ENCODE measurements at regions not wholly inside any gene's neighbourhood (a gene's known extent, or its start where the extent isn't known, plus 50 kb on each side); places are given as distances from the start of the nearest gene placed in this dataset.

- H3K27me3 ChIP-seq (ENCODE audit: low read length), result no peaks in the 10 kb centered on the region
- H2AFZ ChIP-seq (ENCODE audit: low read length), result no peak overlapping the region
- no peaks in the 10 kb centered on the region for H3K36me3 ChIP-seq (ENCODE audit: insufficient read depth, low read length)
- no peaks in the 10 kb centered on the region for H3K9me2 ChIP-seq (replicated peaks; ENCODE audit: insufficient read depth, low read length)
- H3K9ac ChIP-seq (ENCODE audit: low read length), result no peak overlapping the region
- H4K20me1 ChIP-seq (ENCODE audit: insufficient read depth, low read depth, low read length), result no peaks in the 10 kb centered on the region
- no peaks in the 10 kb centered on the region for H3K9me3 ChIP-seq (ENCODE audit: low read length)
- no peak overlapping the region for H3K27ac ChIP-seq (ENCODE audit: low read length)
- H3K79me2 ChIP-seq (ENCODE audit: low read length), result no peaks in the 10 kb centered on the region
- DNase-seq, result no peak
- H3K4me2 ChIP-seq (ENCODE audit: low read depth, low read length, poor library complexity, severe bottlenecking), result no peak overlapping the region
- H3K4me1 ChIP-seq (ENCODE audit: low read length), result no peaks in the 10 kb centered on the region
- H3K4me3 ChIP-seq (ENCODE audit: low read length), result no peak overlapping the region
Observed at GRCh38 chr12:113756609-113757008, 209.5 kb downstream of the RBM19 start.

- H3K27me3 ChIP-seq (ENCODE audit: low read length), result no peaks in the 10 kb centered on the region
- no peaks in the 10 kb centered on the region for H3K79me2 ChIP-seq (ENCODE audit: low read length)
- no peaks in the 10 kb centered on the region for H3K36me3 ChIP-seq (ENCODE audit: insufficient read depth, low read length)
- DNase-seq, result no peak
- no peaks in the 10 kb centered on the region for H4K20me1 ChIP-seq (ENCODE audit: insufficient read depth, low read depth, low read length)
- no peak overlapping the region for H3K4me3 ChIP-seq (ENCODE audit: low read length)
- H3K9me3 ChIP-seq (ENCODE audit: low read length), result no peaks in the 10 kb centered on the region
- no peak overlapping the region for H3K9ac ChIP-seq (ENCODE audit: low read length)
- no peak overlapping the region for H3K4me2 ChIP-seq (ENCODE audit: low read depth, low read length, poor library complexity, severe bottlenecking)
- no peak overlapping the region for H3K27ac ChIP-seq (ENCODE audit: low read length)
- H3K4me1 ChIP-seq (ENCODE audit: low read length), result no peaks in the 10 kb centered on the region
- H2AFZ ChIP-seq (ENCODE audit: low read length), result no peak overlapping the region
- H3K9me2 ChIP-seq (replicated peaks; ENCODE audit: insufficient read depth, low read length), result no peaks in the 10 kb centered on the region
Observed at GRCh38 chr12:113755098-113755497, 211.0 kb downstream of the RBM19 start.

GRCh38 chr12:113751513-113751912, 214.6 kb downstream of the RBM19 start:
- no peak overlapping the region for H3K4me3 ChIP-seq (ENCODE audit: low read length)
- H3K9me3 ChIP-seq (ENCODE audit: low read length), result no peaks in the 10 kb centered on the region
- H4K20me1 ChIP-seq (ENCODE audit: insufficient read depth, low read depth, low read length), result no peaks in the 10 kb centered on the region
- no peak overlapping the region for H3K4me2 ChIP-seq (ENCODE audit: low read depth, low read length, poor library complexity, severe bottlenecking)
- H3K9ac ChIP-seq (ENCODE audit: low read length), result no peak overlapping the region
- no peaks in the 10 kb centered on the region for H3K9me2 ChIP-seq (replicated peaks; ENCODE audit: insufficient read depth, low read length)
- DNase-seq, result no peak
- no peak overlapping the region for H2AFZ ChIP-seq (ENCODE audit: low read length)
- H3K27me3 ChIP-seq (ENCODE audit: low read length), result no peaks in the 10 kb centered on the region
- H3K4me1 ChIP-seq (ENCODE audit: low read length), result no peaks in the 10 kb centered on the region
- no peak overlapping the region for H3K27ac ChIP-seq (ENCODE audit: low read length)
- no peaks in the 10 kb centered on the region for H3K36me3 ChIP-seq (ENCODE audit: insufficient read depth, low read length)
- no peaks in the 10 kb centered on the region for H3K79me2 ChIP-seq (ENCODE audit: low read length)

GRCh38 chr12:113749433-113749815, 216.7 kb downstream of the RBM19 start:
- no peaks in the 10 kb centered on the region for H3K27me3 ChIP-seq (ENCODE audit: low read length)
- H3K9me3 ChIP-seq (ENCODE audit: low read length), result no peaks in the 10 kb centered on the region
- H2AFZ ChIP-seq (ENCODE audit: low read length), result no peak overlapping the region
- H3K79me2 ChIP-seq (ENCODE audit: low read length), result no peaks in the 10 kb centered on the region
- H3K4me2 ChIP-seq (ENCODE audit: low read depth, low read length, poor library complexity, severe bottlenecking), result no peak overlapping the region
- no peaks in the 10 kb centered on the region for H4K20me1 ChIP-seq (ENCODE audit: insufficient read depth, low read depth, low read length)
- H3K9me2 ChIP-seq (replicated peaks; ENCODE audit: insufficient read depth, low read length), result no peaks in the 10 kb centered on the region
- H3K36me3 ChIP-seq (ENCODE audit: insufficient read depth, low read length), result no peaks in the 10 kb centered on the region
- DNase-seq, result no peak
- no peak overlapping the region for H3K9ac ChIP-seq (ENCODE audit: low read length)
- H3K27ac ChIP-seq (ENCODE audit: low read length), result no peak overlapping the region
- H3K4me1 ChIP-seq (ENCODE audit: low read length), result no peaks in the 10 kb centered on the region
- no peak overlapping the region for H3K4me3 ChIP-seq (ENCODE audit: low read length)

- no peak for DNase-seq
- H2AFZ ChIP-seq (ENCODE audit: low read length), result no peak overlapping the region
- no peaks in the 10 kb centered on the region for H4K20me1 ChIP-seq (ENCODE audit: insufficient read depth, low read depth, low read length)
- H3K36me3 ChIP-seq (ENCODE audit: insufficient read depth, low read length), result no peaks in the 10 kb centered on the region
- H3K27me3 ChIP-seq (ENCODE audit: low read length), result no peaks in the 10 kb centered on the region
- no peak overlapping the region for H3K27ac ChIP-seq (ENCODE audit: low read length)
- no peak overlapping the region for H3K4me2 ChIP-seq (ENCODE audit: low read depth, low read length, poor library complexity, severe bottlenecking)
- no peaks in the 10 kb centered on the region for H3K79me2 ChIP-seq (ENCODE audit: low read length)
- H3K9me2 ChIP-seq (replicated peaks; ENCODE audit: insufficient read depth, low read length), result no peaks in the 10 kb centered on the region
- no peak overlapping the region for H3K9ac ChIP-seq (ENCODE audit: low read length)
- H3K4me3 ChIP-seq (ENCODE audit: low read length), result no peak overlapping the region
- no peaks in the 10 kb centered on the region for H3K4me1 ChIP-seq (ENCODE audit: low read length)
- H3K9me3 ChIP-seq (ENCODE audit: low read length), result no peaks in the 10 kb centered on the region
Observed at GRCh38 chr12:113748707-113749432, 217.3 kb downstream of the RBM19 start.

- Histone ChIP-seq H3K79me2 (ENCODE audit: low read length) (no peaks in the 10 kb centered on the region), H3K9me3 (ENCODE audit: low read length) (no peaks in the 10 kb centered on the region), H3K4me3 (ENCODE audit: low read length) (no peak overlapping the region), H3K4me2 (ENCODE audit: low read depth, low read length, poor library complexity, severe bottlenecking) (no peak overlapping the region), H3K27me3 (ENCODE audit: low read length) (no peaks in the 10 kb centered on the region), H3K36me3 (ENCODE audit: insufficient read depth, low read length) (no peaks in the 10 kb centered on the region), H3K9ac (ENCODE audit: low read length) (no peak overlapping the region), H4K20me1 (ENCODE audit: insufficient read depth, low read depth, low read length) (no peaks in the 10 kb centered on the region), H3K4me1 (ENCODE audit: low read length) (no peaks in the 10 kb centered on the region), H3K9me2 (replicated peaks; ENCODE audit: insufficient read depth, low read length) (no peaks in the 10 kb centered on the region), H2AFZ (ENCODE audit: low read length) (no peak overlapping the region), H3K27ac (ENCODE audit: low read length) (no peak overlapping the region)
- DNase-seq, result no peak
Observed at GRCh38 chr12:113747017-113747416, 219.1 kb downstream of the RBM19 start.

- no peak for DNase-seq
- no peaks in the 10 kb centered on the region for H3K27me3 ChIP-seq (ENCODE audit: low read length)
- no peak overlapping the region for H3K4me2 ChIP-seq (ENCODE audit: low read depth, low read length, poor library complexity, severe bottlenecking)
Observed at GRCh38 chr12:113744802-113745395, 221.2 kb downstream of the RBM19 start.

GRCh38 chr12:113742801-113743200, 223.3 kb downstream of the RBM19 start:
- no peak overlapping the region for H3K9ac ChIP-seq (ENCODE audit: low read length)
- no peaks in the 10 kb centered on the region for H3K4me1 ChIP-seq (ENCODE audit: low read length)
- DNase-seq, result no peak
- H3K36me3 ChIP-seq (ENCODE audit: insufficient read depth, low read length), result no peaks in the 10 kb centered on the region
- H4K20me1 ChIP-seq (ENCODE audit: insufficient read depth, low read depth, low read length), result no peaks in the 10 kb centered on the region
- H3K27me3 ChIP-seq (ENCODE audit: low read length), result no peaks in the 10 kb centered on the region
- H3K4me2 ChIP-seq (ENCODE audit: low read depth, low read length, poor library complexity, severe bottlenecking), result no peak overlapping the region
- no peaks in the 10 kb centered on the region for H3K9me3 ChIP-seq (ENCODE audit: low read length)
- no peaks in the 10 kb centered on the region for H3K9me2 ChIP-seq (replicated peaks; ENCODE audit: insufficient read depth, low read length)
- H2AFZ ChIP-seq (ENCODE audit: low read length), result no peak overlapping the region
- no peak overlapping the region for H3K27ac ChIP-seq (ENCODE audit: low read length)
- no peaks in the 10 kb centered on the region for H3K79me2 ChIP-seq (ENCODE audit: low read length)
- no peak overlapping the region for H3K4me3 ChIP-seq (ENCODE audit: low read length)

More at GRCh38 chr12:113744802-113745395, 221.2 kb downstream of the RBM19 start:
- H2AFZ ChIP-seq (ENCODE audit: low read length), result no peak overlapping the region
- H3K9ac ChIP-seq (ENCODE audit: low read length), result no peak overlapping the region
- no peaks in the 10 kb centered on the region for H3K79me2 ChIP-seq (ENCODE audit: low read length)
- H3K27ac ChIP-seq (ENCODE audit: low read length), result no peak overlapping the region
- H3K4me1 ChIP-seq (ENCODE audit: low read length), result no peaks in the 10 kb centered on the region
- H3K9me3 ChIP-seq (ENCODE audit: low read length), result no peaks in the 10 kb centered on the region
- H3K9me2 ChIP-seq (replicated peaks; ENCODE audit: insufficient read depth, low read length), result no peaks in the 10 kb centered on the region
- no peak overlapping the region for H3K4me3 ChIP-seq (ENCODE audit: low read length)
- no peaks in the 10 kb centered on the region for H3K36me3 ChIP-seq (ENCODE audit: insufficient read depth, low read length)
- H4K20me1 ChIP-seq (ENCODE audit: insufficient read depth, low read depth, low read length), result no peaks in the 10 kb centered on the region
